RPMI8226 (cell line): ENCODE measurements at regions not wholly inside any gene's neighbourhood (a gene's known extent, or its start where the extent isn't known, plus 50 kb on each side); places are given as distances from the start of the nearest gene placed in this dataset.
"Not testable (repeated sequence)": the region's sequence is repeated elsewhere in the genome, so short reads cannot be mapped to it uniquely, and the experiment has no call there.

Source experiments
- DNase-seq: peaks from one replicate; pipeline ENCODE4 v3.0.0-alpha.2; 2015

GRCh38 chr5:116750631-116751580 lies 176.3 kb upstream of the SEMA6A start:
- no peak for DNase-seq

DNA sequence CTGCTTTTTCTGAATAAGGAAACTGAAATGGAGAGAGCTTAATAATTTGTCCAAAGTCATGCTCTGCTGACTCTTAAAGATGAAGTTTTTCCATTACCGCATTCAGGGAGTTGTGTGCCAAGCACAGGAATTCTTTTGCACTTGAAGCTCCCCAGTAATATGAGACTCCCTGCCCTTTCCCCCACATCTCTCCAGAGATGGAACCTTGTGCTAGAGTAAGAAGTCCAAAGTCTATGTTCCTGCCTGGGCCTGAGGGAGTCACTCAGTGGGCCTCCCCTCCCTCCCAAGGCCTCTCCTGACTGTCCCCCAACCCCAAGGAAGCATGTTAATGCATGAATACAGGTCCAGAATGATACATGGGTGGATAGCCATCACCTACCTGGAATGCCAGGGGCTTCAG lies 173.3 kb upstream of the SEMA6A start:
- no peak for DNase-seq

- no peak for DNase-seq
Measured at GRCh38 chr5:116746668-116747067, 172.0 kb upstream of the SEMA6A start.

DNA sequence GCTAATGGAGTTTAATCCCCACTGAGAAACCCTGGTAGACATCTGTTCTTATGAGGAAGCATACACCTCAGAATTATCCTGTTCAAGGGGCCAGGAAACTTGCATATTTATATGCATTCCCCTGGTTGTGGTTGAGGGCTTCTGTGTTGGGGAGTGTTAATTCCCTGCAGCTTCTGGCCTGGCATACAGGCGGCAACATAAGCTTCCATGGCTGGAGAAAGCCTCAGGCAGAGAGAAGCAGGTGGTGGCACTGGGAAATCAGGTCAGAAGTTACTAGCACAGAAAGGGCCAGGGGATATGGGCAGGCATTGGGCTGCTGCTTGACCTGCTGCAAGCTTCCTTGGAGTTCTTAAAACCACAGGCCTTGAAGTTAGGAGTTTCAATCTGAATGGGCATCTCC lies 166.1 kb upstream of the SEMA6A start:
- DNase-seq: no peak

DNA sequence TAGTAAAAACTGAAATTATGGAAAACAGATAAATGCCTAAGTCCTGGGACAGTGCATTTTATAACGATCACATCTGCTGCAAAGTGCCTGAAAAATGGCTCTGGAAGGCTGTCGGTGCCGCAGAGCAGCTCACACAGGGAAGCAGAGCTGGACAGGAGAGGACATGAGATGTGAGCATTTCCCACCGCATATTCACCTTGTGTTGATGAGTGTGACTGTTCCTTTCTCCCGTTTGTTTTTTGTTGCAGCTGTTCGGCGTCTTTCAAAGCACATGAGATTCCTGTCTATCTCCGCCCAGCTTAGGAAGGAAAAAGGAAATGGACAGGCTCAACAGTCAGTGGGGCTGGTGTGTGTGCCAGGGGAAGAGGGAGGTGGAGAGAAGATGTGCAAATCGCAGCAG lies 164.9 kb upstream of the SEMA6A start:
- no peak for DNase-seq

DNA sequence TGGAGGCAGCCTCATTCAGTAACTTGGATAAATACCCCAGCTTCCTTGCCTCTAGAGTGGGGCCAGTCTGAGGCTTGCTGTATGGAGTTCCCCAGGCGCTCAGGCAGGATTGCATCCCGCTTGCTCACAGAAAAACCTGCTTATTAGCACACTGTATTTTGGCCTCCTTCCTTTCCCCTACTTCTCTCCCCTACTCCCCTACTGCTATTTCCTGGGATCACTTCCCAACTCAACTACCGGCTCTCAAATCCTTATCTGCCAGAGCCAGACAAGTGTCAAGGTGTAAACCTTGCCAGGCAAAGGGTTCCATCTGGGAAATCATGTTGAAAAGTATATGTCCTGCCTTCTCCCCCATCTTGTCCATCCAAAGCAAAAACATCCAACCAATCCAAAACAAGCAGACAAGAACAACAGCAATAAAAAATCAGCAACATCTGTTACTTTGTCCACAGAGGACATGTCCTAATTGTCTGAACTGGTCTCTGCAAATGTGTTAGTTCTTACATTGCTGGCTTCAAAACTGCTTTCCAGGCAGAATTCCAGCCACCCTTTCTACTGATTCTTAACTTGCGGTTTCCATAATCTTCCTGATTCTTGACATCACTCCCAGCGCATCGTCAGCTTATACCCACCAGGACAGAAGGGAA lies 164.1 kb upstream of the SEMA6A start:
- no peak for DNase-seq

- no peak for DNase-seq
Measured at GRCh38 chr5:116738239-116738614, 163.6 kb upstream of the SEMA6A start.

- DNase-seq: no peak
Measured at GRCh38 chr5:116736671-116737070, 162.0 kb upstream of the SEMA6A start.

- DNase-seq: no peak
Measured at GRCh38 chr5:116733991-116734975, 159.7 kb upstream of the SEMA6A start.

DNA sequence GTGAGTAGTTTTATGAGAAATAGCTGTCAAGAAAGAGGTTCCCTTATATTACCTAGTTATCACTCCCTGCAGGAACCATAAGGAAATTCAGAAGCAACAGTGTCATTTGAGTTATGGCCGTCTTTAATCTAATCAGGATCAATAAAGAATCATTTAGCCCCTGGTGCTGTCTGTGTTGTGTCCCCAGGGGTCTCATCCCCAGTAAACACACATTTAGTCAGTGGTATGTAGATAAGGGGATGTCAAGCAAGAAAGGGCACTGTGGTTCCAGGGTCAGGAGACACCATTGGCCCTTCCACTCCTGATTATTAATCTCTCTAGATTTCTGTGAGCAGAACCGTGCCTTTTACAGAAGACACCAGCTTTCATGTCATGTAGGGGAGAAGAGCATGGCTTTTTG lies 158.0 kb upstream of the SEMA6A start:
- no peak for DNase-seq

GRCh38 chr5:116731432-116731831 lies 156.8 kb upstream of the SEMA6A start:
- DNase-seq: no peak

GRCh38 chr5:116730706-116731105 lies 156.1 kb upstream of the SEMA6A start:
- DNase-seq: no peak

DNA sequence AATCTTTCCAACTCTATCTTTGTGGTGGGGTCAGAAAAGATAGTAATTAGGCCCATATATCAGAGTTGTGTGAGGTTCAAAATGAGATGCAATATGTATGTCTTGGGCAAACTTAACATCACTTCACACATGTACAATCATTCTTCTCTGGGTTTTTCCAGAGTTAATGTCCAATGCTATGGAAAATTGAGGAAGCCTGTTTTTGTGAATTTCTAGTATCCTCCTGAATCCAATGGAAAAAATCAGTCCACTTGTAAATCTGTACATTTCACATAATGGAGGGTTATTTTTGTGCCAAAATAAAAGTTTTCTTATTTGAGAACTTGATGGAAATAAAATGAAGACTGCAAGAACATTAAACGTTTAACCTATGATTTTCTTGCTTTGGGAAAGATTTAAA lies 155.6 kb upstream of the SEMA6A start:
- no peak for DNase-seq

DNA sequence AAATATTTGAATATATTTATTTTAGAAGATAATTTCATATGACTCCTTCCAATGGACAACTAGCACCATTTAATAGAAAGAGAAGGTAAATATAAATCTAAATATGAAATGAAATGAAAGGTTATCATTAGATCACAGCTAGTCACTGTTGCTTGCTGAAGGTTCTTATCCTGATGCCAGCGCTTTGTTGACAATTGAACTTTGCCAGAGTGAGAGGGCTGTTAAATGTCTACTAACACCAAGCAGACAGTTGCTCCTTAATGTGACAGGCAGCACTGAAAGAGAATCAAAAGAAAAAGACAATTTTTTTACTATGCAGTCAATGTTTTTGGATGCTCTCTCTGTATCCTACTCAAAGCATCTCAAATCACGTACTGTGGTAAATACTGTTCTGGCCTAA lies 152.6 kb upstream of the SEMA6A start:
- DNase-seq: no peak

DNA sequence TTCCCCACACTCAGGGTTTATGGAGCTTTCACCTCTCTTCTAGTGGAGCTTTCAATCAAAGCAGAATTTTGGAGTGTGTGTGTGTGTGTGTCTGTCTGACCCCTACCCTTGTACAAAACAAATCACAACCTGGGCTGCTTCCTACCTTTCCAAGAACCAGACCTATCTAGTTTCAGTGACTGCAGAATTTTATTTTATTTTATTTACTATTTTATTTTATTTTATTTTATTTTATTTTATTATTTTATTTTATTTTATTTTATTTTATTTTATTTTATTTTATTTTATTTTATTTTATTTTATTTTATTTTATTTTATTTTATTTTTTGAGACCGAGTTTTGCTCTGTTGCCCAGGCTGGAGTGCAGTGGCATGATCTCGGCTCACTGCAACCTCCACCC lies 151.6 kb upstream of the SEMA6A start:
- not testable (repeated sequence) for DNase-seq

DNA sequence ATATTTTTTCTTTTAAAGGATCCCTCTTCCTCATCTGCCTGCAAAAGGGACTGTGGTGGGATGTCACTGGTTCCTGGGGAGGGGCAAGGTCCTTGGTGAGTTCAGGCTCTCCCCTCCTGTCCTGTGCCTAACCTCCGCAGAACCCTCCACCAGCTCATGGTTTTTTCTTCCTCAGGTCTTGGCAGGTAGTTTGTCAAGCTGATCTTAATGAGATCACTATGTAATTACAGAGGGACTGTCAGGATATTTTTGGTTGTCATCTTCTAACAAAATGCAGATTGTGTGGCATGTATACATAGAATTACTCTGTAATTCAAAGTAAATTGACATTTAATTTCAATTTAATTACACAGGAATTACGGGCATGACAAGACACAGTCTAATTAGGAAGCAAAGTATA lies 150.3 kb upstream of the SEMA6A start:
- no peak for DNase-seq

DNA sequence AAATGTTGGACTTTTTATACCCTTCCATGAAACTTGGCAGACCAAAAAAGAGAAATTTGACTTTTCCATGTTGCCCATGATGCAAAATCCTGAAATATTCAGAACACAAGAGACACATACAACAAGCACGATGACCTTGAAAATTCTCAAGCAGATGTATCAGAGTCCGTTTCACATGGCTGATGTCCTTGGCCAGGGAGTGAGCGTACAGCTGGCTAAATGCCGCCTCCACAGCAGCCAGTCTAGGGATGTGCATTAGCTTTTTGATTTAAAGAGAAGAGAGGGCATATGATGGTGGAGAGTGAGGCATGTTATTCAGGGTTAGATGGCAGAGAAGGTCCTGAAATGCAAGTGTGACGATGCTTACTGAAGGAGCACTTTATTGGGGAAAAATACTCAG lies 148.0 kb upstream of the SEMA6A start:
- DNase-seq: no peak

DNA sequence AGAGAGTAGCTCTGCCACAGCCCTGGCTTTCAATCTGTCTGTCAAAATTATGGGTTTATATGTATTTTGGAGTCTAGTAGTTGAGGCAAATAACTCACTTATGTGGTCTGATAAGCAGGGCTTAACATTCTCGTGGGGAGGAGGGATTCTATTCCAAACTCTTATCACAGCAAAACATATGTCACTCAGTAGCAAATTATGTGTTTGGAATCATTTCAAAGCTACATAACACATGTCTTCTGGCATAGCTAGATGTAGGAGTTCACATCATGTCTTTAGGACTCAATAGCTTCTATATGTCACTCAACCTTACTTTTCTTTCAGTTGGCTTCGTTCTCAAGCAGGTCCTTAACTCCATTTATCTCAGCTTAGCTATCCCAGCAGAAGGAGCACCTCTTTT lies 144.5 kb upstream of the SEMA6A start:
- no peak for DNase-seq

DNA sequence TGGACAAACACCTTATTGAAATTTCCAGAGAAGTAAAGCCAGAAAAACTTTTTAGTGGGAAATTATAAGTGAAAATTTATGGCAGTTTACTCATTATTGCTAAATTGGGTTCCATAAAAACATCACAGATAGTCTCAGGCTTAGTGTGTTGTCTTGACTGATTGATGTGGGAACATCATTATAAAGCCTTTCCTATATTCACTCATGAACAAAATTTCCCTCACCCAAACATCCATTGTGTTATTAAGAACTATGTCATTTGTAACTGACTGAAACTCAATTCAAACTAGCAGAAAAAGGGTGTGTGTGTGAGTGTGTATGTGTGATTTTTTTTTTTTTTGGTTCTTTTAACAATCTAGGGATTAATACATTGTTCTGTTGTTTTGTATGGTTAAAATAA lies 143.7 kb upstream of the SEMA6A start:
- no peak for DNase-seq

DNA sequence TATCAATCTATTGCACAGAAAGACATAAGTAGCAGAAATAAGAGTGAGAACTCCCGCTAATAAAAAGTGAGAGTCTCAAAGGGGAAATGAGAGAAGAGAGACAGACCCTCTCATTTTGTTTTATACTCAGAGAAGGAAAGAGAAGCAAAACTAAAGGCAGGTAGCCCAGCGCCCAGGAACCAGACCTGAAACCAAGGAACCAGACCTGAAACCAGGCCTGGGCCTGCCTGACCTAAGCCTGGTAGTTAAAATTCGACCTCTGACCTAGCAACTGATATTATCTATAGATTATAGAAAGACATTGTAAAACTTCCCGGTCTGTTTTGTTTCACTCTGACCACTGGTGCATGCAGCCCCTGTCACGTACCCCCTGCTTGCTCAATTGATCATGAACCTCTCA lies 134.5 kb upstream of the SEMA6A start:
- DNase-seq: no peak

DNA sequence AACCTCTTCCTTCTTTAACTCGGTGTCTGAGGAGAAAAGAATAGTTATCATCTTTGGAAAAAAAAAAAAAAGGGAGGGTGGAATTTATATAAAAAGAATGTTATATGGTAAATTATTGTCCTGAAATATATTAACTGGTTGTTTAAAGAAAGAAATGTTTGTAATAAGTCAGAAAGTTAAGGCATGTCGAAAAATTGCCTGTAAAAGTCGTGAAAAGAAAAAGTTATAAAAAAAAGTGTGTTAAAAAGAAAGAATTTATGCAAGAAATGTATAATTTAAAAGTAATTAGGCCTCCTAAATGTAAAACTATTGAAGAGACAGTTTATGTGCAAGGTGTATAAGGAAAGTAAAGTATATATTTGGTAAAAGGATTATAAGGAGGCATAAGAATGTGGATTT lies 130.5 kb upstream of the SEMA6A start:
- not testable (repeated sequence) for DNase-seq

DNA sequence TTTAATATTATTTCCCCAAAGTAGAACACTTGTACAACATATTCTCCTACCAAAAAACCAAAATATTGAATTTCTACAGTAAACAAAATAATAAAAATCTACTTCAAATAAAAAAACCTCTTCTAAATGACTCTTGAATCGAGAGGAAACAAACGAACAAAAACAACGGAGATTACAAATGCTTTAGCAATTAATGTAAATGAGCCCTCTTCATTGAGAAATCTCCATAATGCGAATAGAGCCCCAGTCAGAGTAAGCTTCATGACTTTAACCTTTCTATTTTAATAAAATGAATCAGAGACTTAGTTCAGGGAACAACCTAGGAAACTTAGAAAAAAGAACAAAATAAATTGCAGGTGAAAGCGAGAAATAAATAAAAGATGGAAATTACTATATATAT lies 129.3 kb upstream of the SEMA6A start:
- DNase-seq: no peak

GRCh38 chr5:116703328-116703727 lies 128.7 kb upstream of the SEMA6A start:
- no peak for DNase-seq
